T-helper 17 cell (primary cell): ENCODE measurements at regions not wholly inside any gene's neighbourhood (a gene's known extent, or its start where the extent isn't known, plus 50 kb on each side); places are given as distances from the start of the nearest gene placed in this dataset.

Experiments used
- ATAC-seq: fragments of 150-1000 bp; cut with Tn5 transposase; 2 replicates; pipeline ENCODE4 v1.10.0; 2021; ENCODE audit warnings: mild to moderate bottlenecking, moderate library complexity
- DNase-seq, 3 donors: peaks; one replicate each; pipeline versions ENCODE4 v3.0.0 to v3.0.0-alpha.2; 2020 to 2021
- H3K9me3 ChIP-seq: one replicate; pipeline ENCODE4 v1.7.0; 2013; ENCODE audit warnings: low read length, mild to moderate bottlenecking; ENCODE audit not compliant: control insufficient read depth, poor library complexity, severe bottlenecking
- H3K27ac Mint-ChIP-seq: one replicate; pipeline ENCODE4 v1.8.0; 2022; ENCODE audit warnings: mild to moderate bottlenecking, moderate library complexity, mixed read lengths
- H3K27me3 Mint-ChIP-seq: one replicate; pipeline ENCODE4 v1.8.0; 2022; ENCODE audit warnings: mixed read lengths
- H3K36me3 Mint-ChIP-seq: one replicate; pipeline ENCODE4 v1.8.0; 2022; ENCODE audit warnings: low read depth, mixed read lengths
- H3K4me1 Mint-ChIP-seq: one replicate; pipeline ENCODE4 v1.8.0; 2022; ENCODE audit warnings: mild to moderate bottlenecking, mixed read lengths
- H3K4me3 Mint-ChIP-seq: one replicate; pipeline ENCODE4 v1.8.0; 2022; ENCODE audit warnings: mild to moderate bottlenecking, moderate library complexity, mixed read lengths

DNA sequence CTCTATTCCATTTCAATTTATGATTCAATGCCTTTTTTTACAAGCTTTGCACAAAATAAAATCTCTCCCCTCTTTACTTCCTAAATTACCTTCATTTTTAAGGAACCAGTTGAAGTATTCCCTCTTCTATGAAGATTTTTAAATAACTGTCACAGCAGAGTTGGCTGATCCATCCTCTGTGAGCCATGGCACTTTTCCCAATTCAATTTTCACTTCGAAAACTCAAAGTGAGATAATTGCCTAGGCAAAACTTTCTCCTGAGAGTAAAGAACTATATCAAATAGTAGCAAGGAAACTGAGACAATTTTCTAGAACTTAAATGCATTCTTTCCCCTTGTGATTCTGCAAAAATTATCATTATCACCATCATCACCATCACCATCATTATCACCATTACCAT lies 259.9 kb upstream of the ARHGAP20 start:
- Mint-ChIP-seq H3K4me1 (no peaks in the 10 kb centered on the region), H3K4me3 (no peak overlapping the region), H3K36me3 (peaks cover 2% of the 10 kb centered on the region), H3K27me3 (peaks cover 19% of the 10 kb centered on the region), H3K27ac (no peak overlapping the region)
- H3K9me3 ChIP-seq, result no peaks in the 10 kb centered on the region
- ATAC-seq (no peak), DNase-seq (no peak)

DNA sequence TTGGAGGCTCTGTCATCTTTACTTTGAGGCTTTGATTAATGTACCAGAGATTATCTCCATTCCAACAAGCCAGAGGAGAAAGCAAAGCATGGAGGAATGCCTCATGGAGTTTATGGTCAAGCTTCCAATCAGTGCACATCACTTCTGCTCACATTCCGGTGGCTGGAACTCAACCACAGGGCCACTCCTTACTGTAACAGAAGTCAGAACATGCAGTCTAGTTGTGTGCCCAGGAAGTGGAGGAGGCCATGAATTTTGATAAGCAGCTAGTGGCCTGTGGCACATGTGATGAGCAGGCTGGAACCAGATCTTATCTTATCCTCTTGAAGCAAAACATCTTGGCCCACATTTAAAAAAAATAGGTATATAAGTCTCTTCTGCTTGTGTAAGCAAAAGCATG lies 258.9 kb upstream of the ARHGAP20 start:
- Mint-ChIP-seq H3K27me3 (peaks cover 19% of the 10 kb centered on the region), H3K4me3 (no peak overlapping the region), H3K36me3 (peaks cover 2% of the 10 kb centered on the region), H3K27ac (no peak overlapping the region), H3K4me1 (no peaks in the 10 kb centered on the region)
- DNase-seq (no peak), ATAC-seq (no peak)
- no peaks in the 10 kb centered on the region for H3K9me3 ChIP-seq

DNA sequence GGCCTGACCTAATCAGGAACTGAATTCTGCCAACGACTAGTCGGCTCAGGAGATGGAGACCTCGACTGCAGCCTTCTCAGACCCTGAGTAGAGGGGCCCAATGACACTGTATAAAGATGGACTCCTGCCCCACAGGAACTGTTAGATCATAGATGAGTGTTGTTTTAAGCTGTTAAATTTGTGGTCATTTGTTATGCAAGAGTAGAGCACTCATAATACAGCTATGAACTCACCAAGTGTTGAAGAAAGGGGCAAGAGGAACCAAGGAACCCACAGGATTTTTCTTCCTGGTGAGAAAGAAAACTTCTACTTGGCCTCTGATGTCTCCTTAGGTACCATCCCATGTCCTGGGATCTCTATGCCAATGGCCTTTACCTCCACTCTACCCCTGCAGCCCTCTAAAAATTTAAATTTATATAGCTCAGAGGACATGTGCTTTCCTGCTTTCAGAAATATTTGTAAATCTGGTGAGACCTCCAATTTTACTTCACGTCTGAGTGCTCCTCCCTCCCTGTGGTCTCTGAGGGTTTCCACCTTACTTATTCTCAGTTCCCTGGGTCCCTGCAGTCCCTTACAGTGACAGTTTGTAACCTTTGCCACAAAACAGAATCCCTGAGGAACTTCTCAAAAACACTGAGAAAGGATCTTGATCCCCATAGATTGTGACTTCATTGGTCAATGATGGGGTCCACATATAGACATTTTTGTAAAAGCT lies 256.3 kb upstream of the ARHGAP20 start:
- Mint-ChIP-seq H3K4me3 (no peak overlapping the region), H3K4me1 (no peaks in the 10 kb centered on the region), H3K27ac (no peak overlapping the region), H3K36me3 (no peaks in the 10 kb centered on the region), H3K27me3 (peaks cover 23% of the 10 kb centered on the region)
- no peaks in the 10 kb centered on the region for H3K9me3 ChIP-seq
- DNase-seq (no peak), ATAC-seq (no peak)

DNA sequence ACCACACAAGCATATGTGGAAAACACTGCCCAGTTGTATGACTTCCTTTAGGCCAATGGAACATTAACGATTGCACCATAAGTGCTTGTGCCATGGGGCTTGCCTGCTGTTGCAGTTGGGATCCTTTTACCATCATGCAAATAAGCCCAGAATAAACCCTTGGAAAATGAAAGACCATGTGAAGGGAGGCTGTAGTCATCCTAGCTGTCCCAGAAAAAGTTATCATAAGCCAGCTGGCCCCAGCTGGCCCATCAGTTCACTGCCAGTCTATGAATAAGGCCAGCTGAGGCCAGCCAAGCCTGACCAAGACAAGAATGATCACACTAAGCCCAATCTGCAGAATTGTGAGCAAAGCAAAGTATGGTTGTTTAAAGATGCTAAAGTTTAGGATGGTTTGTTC lies 253.9 kb upstream of the ARHGAP20 start:
- H3K9me3 ChIP-seq, result no peaks in the 10 kb centered on the region
- ATAC-seq, result no peak
- no peak for DNase-seq
- Mint-ChIP-seq H3K4me1 (no peaks in the 10 kb centered on the region), H3K27me3 (peaks cover 22% of the 10 kb centered on the region), H3K4me3 (no peak overlapping the region), H3K27ac (no peak overlapping the region), H3K36me3 (no peaks in the 10 kb centered on the region)

DNA sequence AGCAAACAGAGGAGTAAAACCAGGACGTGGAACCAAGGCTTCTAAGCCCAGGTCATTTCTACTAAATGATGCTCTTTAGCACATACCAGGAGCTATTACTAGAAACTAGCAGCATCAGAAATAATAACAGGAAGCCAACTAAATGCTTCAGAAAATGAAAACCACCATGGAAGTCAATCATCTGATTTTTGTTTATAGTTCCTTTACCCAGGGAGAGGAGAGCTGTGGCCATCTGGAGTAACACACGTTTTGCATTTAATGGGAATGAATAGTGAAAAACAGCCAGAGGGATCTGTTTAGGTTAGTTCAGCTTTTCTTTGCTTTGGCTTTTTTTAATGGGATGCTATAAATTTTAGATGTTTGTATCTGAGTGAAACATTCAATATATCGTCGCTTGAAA lies 250.7 kb upstream of the ARHGAP20 start:
- Mint-ChIP-seq H3K27me3 (peaks cover 16% of the 10 kb centered on the region), H3K4me1 (no peaks in the 10 kb centered on the region), H3K4me3 (no peak overlapping the region), H3K36me3 (no peaks in the 10 kb centered on the region), H3K27ac (no peak overlapping the region)
- DNase-seq, result no peak
- H3K9me3 ChIP-seq, result no peaks in the 10 kb centered on the region
- no peak for ATAC-seq

DNA sequence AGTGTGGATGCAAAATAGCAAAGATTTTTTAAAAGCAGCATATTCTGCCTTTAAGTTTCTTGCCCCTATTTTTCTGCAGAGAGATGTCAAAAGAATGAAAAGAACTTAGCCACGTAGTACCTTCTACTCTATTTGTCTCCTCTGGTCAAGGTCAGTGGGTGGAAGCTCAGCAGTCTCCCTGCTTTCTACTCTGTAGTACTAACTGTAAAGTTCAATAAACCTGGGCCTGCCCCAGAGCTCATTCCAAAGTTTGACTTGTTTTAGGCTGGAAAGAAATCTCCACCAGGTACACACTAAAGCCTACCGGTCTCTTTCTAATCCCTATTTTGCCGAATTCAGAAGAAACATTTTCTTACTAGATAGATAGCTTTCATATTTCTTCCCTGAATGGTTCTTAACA lies 247.9 kb upstream of the ARHGAP20 start:
- DNase-seq (no peak), ATAC-seq (no peak)
- no peak overlapping the region for H3K4me3 Mint-ChIP-seq
- H3K9me3 ChIP-seq, result no peaks in the 10 kb centered on the region
- H3K27ac Mint-ChIP-seq, result no peak overlapping the region
- no peaks in the 10 kb centered on the region for H3K4me1 Mint-ChIP-seq
- H3K27me3 Mint-ChIP-seq, result peaks cover 9% of the 10 kb centered on the region
- no peaks in the 10 kb centered on the region for H3K36me3 Mint-ChIP-seq

DNA sequence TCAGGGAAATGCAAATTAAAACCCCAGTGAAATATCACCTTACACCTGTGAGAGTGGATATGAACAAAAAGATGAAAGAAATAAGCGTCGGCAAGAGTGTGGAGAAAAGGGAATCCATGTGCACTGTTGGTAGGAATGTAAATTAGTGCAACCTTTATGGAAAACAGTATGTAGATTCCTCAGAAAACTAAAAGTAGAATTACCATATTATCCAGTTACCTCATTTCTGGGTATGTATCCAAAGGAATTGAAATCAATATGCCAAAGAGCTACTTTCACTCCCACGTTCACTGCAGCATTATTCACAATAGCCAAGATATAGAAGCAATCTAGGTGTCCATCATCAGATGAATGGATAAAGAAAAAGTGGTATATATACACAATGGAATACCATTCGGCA lies 246.0 kb upstream of the ARHGAP20 start:
- Mint-ChIP-seq H3K27ac (no peak overlapping the region), H3K4me1 (no peaks in the 10 kb centered on the region), H3K4me3 (no peak overlapping the region), H3K36me3 (no peaks in the 10 kb centered on the region), H3K27me3 (peaks cover 9% of the 10 kb centered on the region)
- no peak for ATAC-seq
- no peak for DNase-seq
- no peaks in the 10 kb centered on the region for H3K9me3 ChIP-seq

DNA sequence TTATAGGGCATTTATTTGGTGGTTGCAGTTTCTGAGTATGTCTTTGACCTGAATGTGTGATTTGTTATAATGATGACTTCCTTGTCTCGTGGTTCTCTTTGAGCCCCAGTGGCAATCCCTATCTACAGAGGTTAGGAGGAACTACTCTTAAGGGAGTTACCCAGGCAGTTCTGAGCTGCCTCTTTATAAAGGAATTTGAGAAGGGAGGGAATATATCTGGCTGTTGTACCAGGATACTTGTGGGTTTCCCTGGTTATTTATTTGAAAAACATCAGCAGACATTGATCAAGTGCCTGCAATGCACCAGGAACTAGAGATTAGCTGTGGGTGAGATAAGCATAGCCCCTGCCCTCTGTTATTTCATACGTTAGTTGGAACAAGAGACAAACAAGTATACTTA lies 243.5 kb upstream of the ARHGAP20 start:
- Mint-ChIP-seq H3K27ac (no peak overlapping the region), H3K36me3 (no peaks in the 10 kb centered on the region), H3K4me3 (no peak overlapping the region), H3K27me3 (no peaks in the 10 kb centered on the region), H3K4me1 (no peaks in the 10 kb centered on the region)
- H3K9me3 ChIP-seq, result no peaks in the 10 kb centered on the region
- no peak for DNase-seq
- no peak for ATAC-seq

DNA sequence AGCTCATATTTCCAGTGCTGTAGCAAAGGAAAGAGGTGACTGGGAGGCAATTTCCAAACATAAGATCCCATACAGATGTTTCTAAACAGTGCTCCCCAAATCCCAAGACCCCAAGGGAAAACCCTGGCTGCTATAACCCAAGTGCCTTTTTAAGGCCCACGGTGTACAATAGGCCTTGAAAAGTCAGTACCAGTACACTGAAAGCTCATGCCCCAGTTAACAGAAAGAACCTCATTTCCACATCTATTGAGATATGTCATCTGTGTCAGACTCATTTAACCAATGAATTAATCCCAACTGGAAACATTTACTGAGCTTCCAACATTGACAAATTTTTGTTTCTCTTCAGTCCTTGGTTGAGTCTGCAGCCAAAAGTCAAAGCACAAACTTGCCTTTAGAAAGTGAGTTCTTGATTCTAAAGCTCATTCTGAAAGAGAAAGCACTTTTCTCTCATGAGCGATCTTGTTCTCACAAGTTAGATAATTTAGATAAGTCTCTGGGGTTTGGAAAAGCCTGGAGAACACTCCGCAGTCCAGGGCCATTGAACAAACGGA lies 239.8 kb upstream of the ARHGAP20 start:
- DNase-seq, result no peak

DNA sequence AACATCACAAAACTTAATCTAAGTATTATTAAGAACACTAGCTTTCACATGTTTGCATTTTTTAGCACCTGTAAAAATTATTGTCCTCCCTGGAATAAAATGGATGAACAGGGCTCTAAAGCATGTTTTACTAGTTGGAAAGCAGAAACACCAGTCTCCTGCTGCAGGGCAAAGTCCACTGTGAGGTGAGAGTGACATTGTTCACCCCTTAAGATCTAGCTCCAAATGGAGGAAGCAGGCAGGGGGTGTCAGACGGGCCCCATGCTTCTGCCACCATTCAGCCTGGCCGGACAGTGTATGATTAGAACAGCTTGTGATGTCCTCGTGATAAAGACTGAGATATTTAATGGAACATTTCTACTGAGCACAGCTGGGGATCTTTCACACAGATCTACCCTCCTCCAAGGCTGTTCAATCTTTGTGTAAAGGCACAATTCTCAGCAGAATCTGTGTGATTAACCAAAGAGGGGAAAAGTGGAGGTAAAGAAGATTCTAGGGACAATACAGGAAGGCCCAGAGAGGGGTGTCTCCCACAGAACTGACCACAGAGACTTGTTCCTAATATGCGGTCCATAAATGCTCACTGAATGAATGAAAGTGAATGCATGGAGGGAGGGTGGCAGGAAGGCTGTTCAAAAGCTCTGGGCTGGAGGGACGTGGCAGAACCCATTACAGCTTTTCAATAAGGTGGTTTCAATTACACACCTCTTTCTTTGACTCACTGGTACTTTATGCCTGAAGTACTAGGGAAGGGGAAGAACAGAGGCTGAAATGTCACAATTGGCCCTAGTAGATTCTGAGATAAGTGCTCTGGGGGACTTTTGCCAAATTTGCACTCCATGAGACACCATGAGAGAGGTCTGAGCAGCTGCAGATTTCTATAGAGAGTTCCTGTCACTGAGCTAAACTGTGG lies 239.1 kb upstream of the ARHGAP20 start:
- H3K4me3 Mint-ChIP-seq, result no peak overlapping the region
- no peaks in the 10 kb centered on the region for H3K27me3 Mint-ChIP-seq
- H3K9me3 ChIP-seq, result no peaks in the 10 kb centered on the region
- no peaks in the 10 kb centered on the region for H3K4me1 Mint-ChIP-seq
- no peaks in the 10 kb centered on the region for H3K36me3 Mint-ChIP-seq
- no peak for DNase-seq
- ATAC-seq, result no peak
- no peak overlapping the region for H3K27ac Mint-ChIP-seq

More for the DNA sequence above, 239.8 kb upstream of the ARHGAP20 start:
- Mint-ChIP-seq H3K4me1 (no peaks in the 10 kb centered on the region), H3K4me3 (no peak overlapping the region), H3K27ac (no peak overlapping the region), H3K36me3 (no peaks in the 10 kb centered on the region), H3K27me3 (no peaks in the 10 kb centered on the region)
- no peak for ATAC-seq
- no peaks in the 10 kb centered on the region for H3K9me3 ChIP-seq

DNA sequence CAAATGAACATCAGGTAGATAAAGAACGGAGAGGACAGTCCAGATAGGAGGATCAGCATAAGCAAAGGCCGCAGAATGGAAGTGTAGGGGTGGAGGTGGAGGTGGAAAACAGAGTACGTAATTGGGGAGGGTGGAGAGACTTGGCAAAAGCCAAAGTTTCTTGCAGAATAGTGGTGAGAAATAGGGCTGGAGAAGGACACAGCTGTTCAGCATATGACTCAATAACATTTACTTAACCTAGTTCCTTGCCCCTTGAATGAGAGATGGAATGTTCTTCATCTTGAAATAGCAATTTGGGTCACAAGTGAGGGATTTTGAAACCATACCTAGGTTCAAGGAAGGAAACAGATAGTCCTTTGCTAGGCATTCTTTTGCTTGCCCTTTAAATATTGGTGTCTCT lies 235.9 kb upstream of the ARHGAP20 start:
- no peak overlapping the region for H3K4me3 Mint-ChIP-seq
- H3K9me3 ChIP-seq, result no peaks in the 10 kb centered on the region
- H3K4me1 Mint-ChIP-seq, result no peaks in the 10 kb centered on the region
- H3K27me3 Mint-ChIP-seq, result no peaks in the 10 kb centered on the region
- H3K27ac Mint-ChIP-seq, result no peak overlapping the region
- no peak for ATAC-seq
- H3K36me3 Mint-ChIP-seq, result no peaks in the 10 kb centered on the region
- DNase-seq, result no peak

DNA sequence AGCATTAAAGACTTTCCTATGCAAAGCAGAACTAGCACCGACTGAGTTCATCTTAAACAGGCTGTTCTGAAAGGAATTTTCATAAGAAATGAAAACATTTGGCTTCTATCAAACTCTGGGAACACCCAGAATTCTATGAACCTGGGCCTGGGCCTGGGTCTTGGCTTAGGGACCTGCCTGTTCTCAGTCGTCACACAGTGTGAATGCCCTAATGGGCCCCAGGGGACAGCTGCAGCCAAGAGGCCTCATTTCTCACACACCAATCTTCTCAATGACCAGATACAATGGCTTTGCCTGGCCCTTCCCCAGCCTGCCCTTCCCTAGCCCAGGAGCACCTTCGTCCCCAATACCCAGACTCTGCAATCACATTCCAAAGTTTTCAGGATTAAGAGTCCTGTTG lies 234.9 kb upstream of the ARHGAP20 start:
- DNase-seq (no peak), ATAC-seq (no peak)
- H3K36me3 Mint-ChIP-seq, result no peaks in the 10 kb centered on the region
- no peaks in the 10 kb centered on the region for H3K9me3 ChIP-seq
- H3K4me1 Mint-ChIP-seq, result no peaks in the 10 kb centered on the region
- no peak overlapping the region for H3K27ac Mint-ChIP-seq
- no peak overlapping the region for H3K4me3 Mint-ChIP-seq
- no peaks in the 10 kb centered on the region for H3K27me3 Mint-ChIP-seq

DNA sequence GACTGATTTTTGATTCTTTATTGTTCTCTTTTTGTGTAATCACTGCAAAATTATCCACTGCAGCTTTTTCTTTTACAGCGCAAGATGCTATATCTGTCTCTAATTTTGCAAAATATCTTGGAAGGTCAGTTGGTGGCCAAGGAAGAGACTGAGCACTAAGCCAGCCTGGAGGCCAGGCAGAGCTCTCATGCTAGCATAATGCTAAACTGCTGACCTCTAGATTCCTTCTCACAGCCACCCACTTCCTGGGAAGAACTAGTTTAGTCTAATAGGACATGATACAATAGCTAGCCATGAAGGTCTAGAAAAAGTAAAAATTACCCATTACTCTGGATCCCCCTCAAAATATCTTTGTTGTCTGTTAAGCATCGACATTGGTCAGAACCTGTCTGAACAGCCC lies 227.2 kb upstream of the ARHGAP20 start:
- ATAC-seq (no peak), DNase-seq (no peak)
- Mint-ChIP-seq H3K4me1 (no peaks in the 10 kb centered on the region), H3K27ac (no peak overlapping the region), H3K27me3 (peaks cover 9% of the 10 kb centered on the region), H3K36me3 (no peaks in the 10 kb centered on the region), H3K4me3 (no peak overlapping the region)
- no peaks in the 10 kb centered on the region for H3K9me3 ChIP-seq
